Right lobe of liver (tissue), 6 donors: ENCODE measurements at regions not wholly inside any gene's neighbourhood (a gene's known extent, or its start where the extent isn't known, plus 50 kb on each side); places are given as distances from the start of the nearest gene placed in this dataset.

ENCODE experiments used
- ATAC-seq, 4 donors: fragments of 200-7000 bp; cut with Tn5 transposase; one replicate each; pipeline ENCODE4 v1.9.1; 2020; ENCODE audit warnings: mild to moderate bottlenecking in 4 of 4, moderate library complexity in 4 of 4
- DNase-seq, 3 donors: peaks; one replicate each; pipeline ENCODE4 v3.0.0-alpha.2; 2020
- H3K27ac ChIP-seq, 3 donors: fragments of 200-600 bp; one replicate each; pipeline ENCODE4 v1.8.0; 2022
- H3K27me3 ChIP-seq, 2 donors: fragments of 200-600 bp; one replicate each; pipeline ENCODE4 v1.8.0; 2022
- H3K36me3 ChIP-seq, 4 donors: fragments of 200-600 bp; sonication (generic) in 1 of 4; one replicate each; pipeline versions ENCODE4 v1.5.1 to v1.8.0; 2017 to 2022; ENCODE audit warnings: control low read depth in 1 of 4
- H3K4me1 ChIP-seq, 4 donors: fragments of 200-600 bp; sonication (generic) in 1 of 4; one replicate each; pipeline versions ENCODE4 v1.5.1 to v1.8.0; 2017 to 2022; ENCODE audit warnings: control low read depth in 1 of 4
- H3K4me3 ChIP-seq, 3 donors: fragments of 200-600 bp; one replicate each; pipeline ENCODE4 v1.8.0; 2022
- H3K9me3 ChIP-seq, 4 donors: fragments of 200-600 bp; sonication (generic) in 1 of 4; one replicate each; pipeline versions ENCODE4 v1.5.1 to v1.8.0; 2017 to 2022; ENCODE audit warnings: control low read depth in 1 of 4
- POLR2A ChIP-seq: fragments of 450-650 bp; IDR thresholded peaks from one replicate; pipeline ENCODE4 v1.6.1; 2017; ENCODE audit warnings: antibody characterized with exemption, mild to moderate bottlenecking
- WGBS: methylation state at CpG from one replicate; pipeline ENCODE4 v1.1.6; 2018; ENCODE audit warnings: low coverage, low lambda C conversion rate; ENCODE audit not compliant: insufficient coverage; ENCODE audit errors: missing lambda C conversion rate; 5-methylcytosine and 5-hydroxymethylcytosine counted together
- intact Hi-C, 2 donors: fragments of 100-400 bp; cut with DNase I; formaldehyde crosslinking; loops; one replicate each; pipeline versions ENCODE4 v1.11.2 to v1.14.1; 2022
- TF ChIP-seq, protein P1 (sequence below), 4 donors: fragments of 200-600 bp in 3 of 4; fragments of 450-650 bp in 1 of 4; IDR thresholded peaks; one replicate each; pipeline versions ENCODE4 v1.5.1 to v1.8.0; 2016 to 2022; ENCODE audit warnings: antibody characterized with exemption in 4 of 4, mild to moderate bottlenecking in 2 of 4
- donor health status: DM: no; HTN: yes; CAD: no.
- donor health status: DM: no; HTN: no; CAD: no.
- donor health status: DM: no; HTN: no; CAD: no.
- donor health status: DM: no; HTN: yes; CAD: no.
- donor health status: DM: no; HTN: yes; CAD: no.

GRCh38 chr7:47103498-47104205 is 478.3 kb downstream of the TNS3 start:
- H3K27me3 ChIP-seq: no peaks in the 10 kb centered on the region
- no peaks in the 10 kb centered on the region for H3K9me3 ChIP-seq
- no peak overlapping the region for H3K27ac ChIP-seq
- TF ChIP-seq, protein P1, sequence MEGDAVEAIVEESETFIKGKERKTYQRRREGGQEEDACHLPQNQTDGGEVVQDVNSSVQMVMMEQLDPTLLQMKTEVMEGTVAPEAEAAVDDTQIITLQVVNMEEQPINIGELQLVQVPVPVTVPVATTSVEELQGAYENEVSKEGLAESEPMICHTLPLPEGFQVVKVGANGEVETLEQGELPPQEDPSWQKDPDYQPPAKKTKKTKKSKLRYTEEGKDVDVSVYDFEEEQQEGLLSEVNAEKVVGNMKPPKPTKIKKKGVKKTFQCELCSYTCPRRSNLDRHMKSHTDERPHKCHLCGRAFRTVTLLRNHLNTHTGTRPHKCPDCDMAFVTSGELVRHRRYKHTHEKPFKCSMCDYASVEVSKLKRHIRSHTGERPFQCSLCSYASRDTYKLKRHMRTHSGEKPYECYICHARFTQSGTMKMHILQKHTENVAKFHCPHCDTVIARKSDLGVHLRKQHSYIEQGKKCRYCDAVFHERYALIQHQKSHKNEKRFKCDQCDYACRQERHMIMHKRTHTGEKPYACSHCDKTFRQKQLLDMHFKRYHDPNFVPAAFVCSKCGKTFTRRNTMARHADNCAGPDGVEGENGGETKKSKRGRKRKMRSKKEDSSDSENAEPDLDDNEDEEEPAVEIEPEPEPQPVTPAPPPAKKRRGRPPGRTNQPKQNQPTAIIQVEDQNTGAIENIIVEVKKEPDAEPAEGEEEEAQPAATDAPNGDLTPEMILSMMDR (IDR thresholded peaks at IDR 0.05): no peak
- no peak for TF ChIP-seq POLR2A
- H3K4me3 ChIP-seq: no peak overlapping the region
- no peaks in the 10 kb centered on the region for H3K36me3 ChIP-seq
- ATAC-seq (no peak), DNase-seq (no peak)
- H3K4me1 ChIP-seq: no peaks in the 10 kb centered on the region
- WGBS: 94% methylated on average over 8 of the region's 17 CpGs
- intact Hi-C loops: no loop called here

DNA sequence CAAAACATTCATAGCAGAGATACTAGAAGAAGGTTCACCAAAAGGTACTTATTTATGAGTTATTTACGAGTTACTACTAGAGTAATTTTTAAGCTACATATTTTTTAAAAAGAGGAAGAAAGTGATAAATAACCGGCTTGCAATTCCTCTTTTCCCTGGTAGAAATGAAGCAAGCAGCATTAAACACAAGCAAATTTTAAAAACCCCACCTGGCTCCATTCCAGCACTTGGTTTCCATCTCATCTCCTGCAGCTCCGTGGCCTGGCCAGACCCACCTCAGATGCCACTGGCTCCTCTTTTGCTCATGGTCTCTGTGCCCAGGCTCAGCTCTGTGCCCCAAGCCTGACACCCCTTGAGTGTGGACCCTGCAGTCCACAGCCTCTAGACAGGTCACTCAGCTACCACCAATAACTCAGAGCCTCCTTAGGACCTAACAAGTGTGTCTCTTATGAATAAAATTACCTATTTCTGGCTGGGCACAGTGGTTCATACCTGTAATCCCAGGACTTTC is 479.5 kb downstream of the TNS3 start:
- no peaks in the 10 kb centered on the region for H3K36me3 ChIP-seq
- no peak for DNase-seq
- no peaks in the 10 kb centered on the region for H3K27me3 ChIP-seq
- no peaks in the 10 kb centered on the region for H3K9me3 ChIP-seq
- ATAC-seq: no peak
- WGBS: 46% methylated on average over 3 of the region's 3 CpGs
- intact Hi-C loops: no loop called here
- H3K27ac ChIP-seq: no peak overlapping the region
- TF ChIP-seq, protein P1 (IDR thresholded peaks at IDR 0.05): no peak
- TF ChIP-seq POLR2A: no peak
- H3K4me3 ChIP-seq: no peak overlapping the region
- no peaks in the 10 kb centered on the region for H3K4me1 ChIP-seq

DNA sequence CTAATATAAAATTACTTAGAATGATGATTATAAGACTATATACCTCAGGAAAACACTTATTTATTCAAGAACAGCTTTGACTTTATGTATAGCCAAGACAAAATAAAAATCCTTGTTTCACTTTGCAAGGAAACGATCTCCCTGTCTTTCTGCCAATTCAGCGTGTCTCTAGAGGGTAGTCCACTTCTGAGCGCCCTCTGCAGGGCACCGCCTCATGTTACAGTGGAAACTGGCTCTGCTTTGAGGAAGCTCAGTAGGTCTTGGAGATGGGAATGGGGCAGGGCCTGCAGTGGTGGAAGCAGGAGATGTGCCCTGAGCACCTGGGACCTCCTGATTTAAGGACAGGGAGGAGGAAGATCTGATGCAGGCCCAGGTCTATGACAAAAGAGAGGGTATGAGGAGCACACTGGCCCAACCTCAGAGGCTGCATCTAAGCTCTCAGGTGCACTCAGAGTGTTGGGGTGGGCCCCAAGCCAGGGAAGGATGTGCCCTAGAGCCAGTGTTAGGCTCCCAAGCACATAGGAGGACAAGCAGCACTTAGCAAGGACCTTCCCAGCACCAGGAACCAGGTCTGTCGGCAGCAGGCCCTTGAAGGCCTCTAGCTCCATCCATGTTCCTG is 481.0 kb downstream of the TNS3 start:
- peak; percentile 86 to 96 (median 94) for ATAC-seq
- Histone ChIP-seq H3K36me3 (no peaks in the 10 kb centered on the region), H3K27me3 (no peaks in the 10 kb centered on the region), H3K27ac (no peak overlapping the region), H3K9me3 (no peaks in the 10 kb centered on the region), H3K4me3 (peak overlapping the region in 1 of 3 donors; percentile 15), H3K4me1 (no peaks in the 10 kb centered on the region)
- DNase-seq: peak; percentile 66 to 72 (median 68)
- WGBS: 31% methylated on average over 4 of the region's 5 CpGs
- TF ChIP-seq, protein P1 (IDR thresholded peaks at IDR 0.05): peak; percentile 52 to 67 (median 58)
- TF ChIP-seq POLR2A: no peak
- intact Hi-C loops: no loop called here

- intact Hi-C loops: no loop called here
- WGBS: 82% methylated on average over 5 of the region's 5 CpGs
- DNase-seq: no peak
- ATAC-seq: no peak
- Histone ChIP-seq H3K27ac (no peak overlapping the region), H3K9me3 (no peaks in the 10 kb centered on the region), H3K4me1 (no peaks in the 10 kb centered on the region), H3K36me3 (no peaks in the 10 kb centered on the region), H3K27me3 (no peaks in the 10 kb centered on the region), H3K4me3 (peak overlapping the region in 1 of 3 donors; percentile 15)
- TF ChIP-seq POLR2A: no peak
- TF ChIP-seq, protein P1 (IDR thresholded peaks at IDR 0.05): no peak
Measured at GRCh38 chr7:47100148-47100816, 481.6 kb downstream of the TNS3 start.
